HG02798 (cell line): ENCODE measurements at regions not wholly inside any gene's neighbourhood (a gene's known extent, or its start where the extent isn't known, plus 50 kb on each side); places are given as distances from the start of the nearest gene placed in this dataset.

Experiments
- ATAC-seq: cut with Tn5 transposase; IDR thresholded peaks from one replicate; pipeline ENCODE4 v1.9.1; 2021; ENCODE audit warnings: mild to moderate bottlenecking; ENCODE audit not compliant: unreplicated experiment, poor library complexity

DNA sequence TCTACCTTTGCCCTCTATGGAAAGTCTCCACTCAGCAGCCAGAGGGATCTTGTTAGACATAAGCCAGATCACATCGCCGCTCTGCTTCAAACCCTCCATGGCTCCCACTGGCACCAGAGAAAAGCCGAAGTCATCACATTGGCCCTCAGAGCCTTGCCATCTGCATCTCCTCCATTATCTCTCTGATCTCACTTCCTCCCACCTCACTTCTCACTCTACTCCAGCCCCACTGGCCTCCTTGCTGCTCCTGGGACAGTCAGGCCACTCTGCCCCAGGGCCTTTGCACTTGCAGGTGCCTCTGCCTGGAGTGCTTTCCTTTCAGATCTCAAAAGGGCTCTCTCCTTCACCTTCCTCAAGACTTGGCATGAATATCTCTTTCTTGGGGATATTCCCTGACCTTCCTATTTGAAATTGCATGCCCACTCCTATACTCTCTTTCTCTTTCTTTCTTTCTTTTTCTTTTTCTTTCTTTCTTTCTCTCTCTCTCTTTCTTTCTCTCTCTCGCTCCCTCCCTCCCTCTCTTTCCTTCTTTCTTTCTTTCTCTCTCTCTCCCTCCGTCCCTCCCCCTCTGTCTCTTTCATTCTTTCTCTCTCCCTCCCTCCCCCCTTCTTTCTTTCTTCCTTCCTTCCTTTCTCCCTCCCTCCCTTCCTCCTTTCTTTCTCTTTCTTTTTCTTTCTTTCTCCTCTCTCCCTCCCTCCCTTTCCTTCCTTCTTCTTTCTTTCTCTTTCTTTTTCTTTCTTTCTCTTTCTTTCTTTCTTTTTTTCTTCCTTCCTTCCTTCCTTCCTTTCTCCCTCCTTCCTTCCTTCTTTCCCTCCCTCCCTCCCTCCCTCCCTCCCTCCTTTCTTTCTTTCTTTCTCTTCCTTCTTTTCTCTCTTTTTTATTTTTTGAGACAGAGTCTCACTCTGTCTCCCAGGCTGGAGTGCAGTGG, 96.0 kb upstream of the CASZ1 start:
- ATAC-seq = no peak

DNA sequence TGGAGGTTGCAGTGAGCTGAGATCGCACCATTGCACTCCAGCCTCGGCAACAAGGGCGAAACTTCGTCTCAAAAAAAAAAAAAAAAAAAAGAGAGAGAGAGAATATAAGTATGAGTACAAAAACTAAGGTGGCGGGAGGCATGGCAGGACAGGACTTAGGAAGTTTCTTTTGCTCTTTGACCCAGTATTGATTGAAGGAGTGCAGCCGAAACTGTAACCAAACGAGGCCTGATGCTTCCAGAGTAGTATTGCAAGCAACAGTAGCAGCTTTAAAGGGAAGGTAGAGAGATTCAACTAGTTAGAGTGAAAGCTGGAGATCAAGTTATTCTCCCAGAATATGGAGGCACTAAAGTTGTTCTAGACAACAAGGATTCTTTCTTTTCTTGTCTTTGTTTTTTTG, 99.2 kb upstream of the CASZ1 start:
- no peak for ATAC-seq

GRCh38 chr1:10896673-10897072, 100.2 kb upstream of the CASZ1 start:
- no peak for ATAC-seq

- no peak for ATAC-seq
Observed at GRCh38 chr1:10897321-10897980, 101.0 kb upstream of the CASZ1 start.

GRCh38 chr1:10897981-10898728, 101.7 kb upstream of the CASZ1 start:
- no peak for ATAC-seq

DNA sequence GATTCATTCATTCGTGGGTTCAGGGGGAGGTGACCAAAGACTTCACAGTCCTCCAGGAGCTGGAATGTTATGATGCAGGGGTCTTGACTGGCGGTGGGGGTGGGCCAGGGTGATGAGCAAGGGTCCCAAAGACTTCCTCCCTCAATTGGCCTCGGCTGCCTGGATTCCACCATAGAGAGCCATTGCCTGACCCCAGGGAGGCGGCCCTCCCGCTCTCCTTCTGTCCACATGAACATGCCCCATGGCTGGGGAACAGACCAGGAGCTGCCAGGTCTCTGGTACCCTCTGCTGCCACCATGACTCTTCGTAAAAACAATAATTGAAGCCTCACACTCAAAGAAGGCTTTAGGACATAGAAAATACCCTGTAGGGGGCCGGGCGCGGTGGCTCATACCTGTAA, 102.5 kb upstream of the CASZ1 start:
- ATAC-seq = no peak

DNA sequence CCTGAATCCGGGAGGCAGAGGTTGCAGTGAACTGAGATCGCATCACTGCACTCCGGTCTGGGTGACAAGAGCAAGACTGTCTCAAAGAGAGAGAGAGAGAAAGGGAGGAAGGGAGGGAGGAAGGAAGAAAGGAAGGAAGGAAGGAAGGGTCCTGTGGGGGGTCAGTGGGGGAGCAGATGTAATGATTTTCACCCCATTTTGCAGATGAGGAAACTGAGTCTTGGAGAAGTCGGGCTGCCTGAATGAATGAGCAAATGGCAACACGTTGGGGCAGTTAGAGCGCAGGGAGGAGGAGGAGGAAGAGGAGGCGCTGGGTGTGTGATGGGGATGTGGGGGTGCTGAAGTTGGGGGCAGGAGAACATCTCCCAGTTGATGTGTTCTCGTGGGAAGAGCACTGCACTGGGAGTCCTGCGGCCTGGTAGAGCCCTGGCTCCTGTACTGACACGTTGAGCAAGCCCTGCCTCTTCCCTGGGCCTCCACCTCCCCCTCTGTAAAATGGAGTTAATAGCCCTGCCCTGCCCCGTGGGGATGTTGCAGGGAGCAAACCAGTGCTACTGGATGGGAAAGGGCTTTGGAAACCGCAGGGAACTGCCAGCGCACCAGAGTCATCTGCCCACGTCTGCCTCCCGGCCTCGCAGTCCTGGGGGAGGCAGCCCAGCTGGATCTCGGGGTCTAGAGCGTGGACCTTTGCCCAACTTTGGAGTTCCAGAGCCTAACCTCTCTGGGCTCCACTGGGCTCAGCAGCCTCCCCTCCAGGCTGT, 103.2 kb upstream of the CASZ1 start:
- ATAC-seq = no peak

DNA sequence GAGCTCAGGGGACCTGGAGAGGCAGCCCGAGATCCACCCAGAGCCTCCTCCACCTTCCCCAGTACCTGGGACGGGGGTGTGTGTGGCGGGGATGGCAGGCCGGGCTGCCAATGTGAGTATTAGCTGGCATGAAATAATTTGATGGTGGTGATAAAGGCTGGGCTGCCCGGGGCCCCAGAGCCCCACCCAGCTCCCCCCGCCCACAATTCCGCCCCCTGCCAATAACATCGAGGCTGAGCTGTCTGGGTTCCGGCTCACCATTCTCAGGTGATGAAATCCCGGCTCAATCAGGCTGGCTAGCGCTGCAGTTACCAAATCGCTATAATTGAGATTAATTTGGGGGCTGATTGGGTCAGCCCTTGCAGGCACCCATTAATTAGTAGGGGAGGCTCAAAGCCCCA, 103.8 kb upstream of the CASZ1 start:
- ATAC-seq = no peak

- ATAC-seq = no peak
Observed at GRCh38 chr1:10900691-10901090, 104.2 kb upstream of the CASZ1 start.

GRCh38 chr1:10901091-10901890, 104.8 kb upstream of the CASZ1 start:
- ATAC-seq = no peak

DNA sequence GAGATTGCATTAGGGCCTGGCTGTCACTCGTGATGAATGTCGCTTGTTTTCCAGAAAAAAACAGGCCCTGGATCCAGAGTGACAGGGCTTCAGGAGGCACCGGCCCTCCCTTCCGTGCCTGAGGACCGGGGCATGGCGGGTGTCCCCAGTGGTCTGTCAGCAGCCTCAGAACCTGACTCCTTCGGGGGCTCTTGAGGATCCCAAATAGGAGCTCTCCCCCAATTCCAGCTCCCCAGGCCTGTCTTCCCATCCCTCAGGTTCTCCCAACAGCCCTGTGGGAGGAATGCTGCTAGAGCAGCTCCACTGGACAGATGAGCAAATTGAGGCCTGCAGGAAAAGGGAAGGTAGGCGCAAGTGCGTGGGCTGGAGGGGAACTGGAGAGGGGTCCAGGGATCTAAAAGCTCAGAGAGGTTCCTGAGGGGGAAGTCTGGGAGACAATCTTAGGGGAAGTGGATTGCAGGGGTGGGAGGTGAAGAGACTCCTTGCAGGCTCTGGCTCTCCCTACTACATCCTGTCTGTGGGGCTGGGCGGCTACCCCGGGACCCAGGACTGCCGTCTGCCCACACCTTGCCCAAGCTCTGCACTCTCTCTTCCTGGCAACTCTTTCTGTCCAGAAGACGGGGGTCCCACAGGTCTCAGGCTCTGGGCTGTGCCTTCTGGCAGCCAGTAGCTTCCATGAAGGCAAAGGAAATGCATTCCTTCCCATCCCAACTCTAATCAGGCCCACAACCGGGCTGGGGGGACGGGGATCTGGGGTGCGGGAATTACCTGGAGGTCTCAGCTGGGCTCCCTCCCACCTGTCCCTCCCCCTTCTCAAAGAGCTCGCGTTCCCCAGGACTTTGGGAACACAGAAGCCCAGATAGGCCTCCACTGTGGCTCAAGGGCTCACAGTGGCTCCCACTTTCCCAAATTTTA, 105.7 kb upstream of the CASZ1 start:
- ATAC-seq = no peak

DNA sequence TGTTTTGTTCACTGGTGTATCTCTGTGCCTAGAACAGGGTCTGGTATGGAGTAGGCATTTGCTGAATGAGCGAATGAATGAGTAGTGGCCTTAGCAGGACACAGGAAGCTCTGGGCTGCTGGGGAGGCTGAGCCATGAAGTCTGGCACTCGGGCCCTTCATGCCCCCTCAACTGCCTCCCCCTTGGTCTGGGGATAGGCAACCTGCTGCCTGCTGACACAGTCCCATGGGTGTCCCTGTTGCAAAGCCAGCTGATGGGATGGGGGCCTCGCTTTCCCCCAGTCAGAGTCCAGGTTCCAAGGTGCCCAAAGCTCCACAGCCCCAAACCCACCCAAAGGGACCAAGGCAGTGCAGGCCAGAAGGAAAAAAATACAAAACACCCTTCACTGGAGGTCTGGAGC, 107.0 kb upstream of the CASZ1 start:
- ATAC-seq = no peak

- no peak for ATAC-seq
Observed at GRCh38 chr1:10903821-10904220, 107.4 kb upstream of the CASZ1 start.

DNA sequence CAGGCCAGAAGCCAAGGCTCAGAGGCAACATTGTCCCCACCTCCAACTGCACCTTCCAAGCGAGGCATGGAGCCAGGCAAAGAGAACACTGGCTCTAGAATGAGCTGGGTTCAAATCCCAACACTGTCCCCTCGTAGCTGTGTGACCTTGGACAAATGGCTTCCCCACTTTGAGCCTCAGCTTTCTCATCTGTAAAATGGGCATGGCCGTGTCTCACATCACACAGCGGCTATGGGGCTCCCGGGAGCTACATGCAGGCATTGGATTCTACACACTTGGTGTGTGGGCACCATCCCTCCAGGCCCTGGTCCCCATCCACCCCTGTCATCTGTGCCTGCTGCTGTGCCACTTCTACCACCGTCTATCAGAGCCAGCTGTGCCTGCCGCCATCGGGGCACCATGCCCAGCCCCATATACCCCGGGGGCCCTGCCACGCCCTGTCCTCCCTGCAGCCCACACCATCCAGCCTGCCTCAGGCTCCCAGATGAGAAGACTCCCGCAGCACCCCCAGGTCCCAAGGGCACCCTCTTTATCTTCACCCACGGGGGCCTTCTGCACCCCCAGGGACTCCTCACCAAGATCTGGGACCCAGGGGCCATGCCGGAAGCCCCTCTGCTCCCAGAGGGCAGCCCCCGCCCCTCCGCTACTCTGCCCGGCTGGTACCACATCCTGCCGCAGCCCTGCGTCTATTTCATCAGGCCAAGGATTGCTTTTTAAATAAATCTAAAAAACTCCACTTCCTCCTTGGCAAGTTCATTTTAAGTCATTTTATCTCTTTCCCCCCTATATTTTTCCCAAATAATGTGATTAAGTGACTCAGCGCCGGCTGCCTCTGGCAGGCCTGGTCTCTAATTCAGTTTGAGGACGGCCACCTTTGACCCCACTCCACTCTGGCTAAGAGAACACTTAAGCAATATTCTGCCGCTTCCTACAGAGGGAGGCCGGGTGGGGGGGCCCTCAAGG, 107.8 kb upstream of the TARDBP start:
- ATAC-seq = no peak

DNA sequence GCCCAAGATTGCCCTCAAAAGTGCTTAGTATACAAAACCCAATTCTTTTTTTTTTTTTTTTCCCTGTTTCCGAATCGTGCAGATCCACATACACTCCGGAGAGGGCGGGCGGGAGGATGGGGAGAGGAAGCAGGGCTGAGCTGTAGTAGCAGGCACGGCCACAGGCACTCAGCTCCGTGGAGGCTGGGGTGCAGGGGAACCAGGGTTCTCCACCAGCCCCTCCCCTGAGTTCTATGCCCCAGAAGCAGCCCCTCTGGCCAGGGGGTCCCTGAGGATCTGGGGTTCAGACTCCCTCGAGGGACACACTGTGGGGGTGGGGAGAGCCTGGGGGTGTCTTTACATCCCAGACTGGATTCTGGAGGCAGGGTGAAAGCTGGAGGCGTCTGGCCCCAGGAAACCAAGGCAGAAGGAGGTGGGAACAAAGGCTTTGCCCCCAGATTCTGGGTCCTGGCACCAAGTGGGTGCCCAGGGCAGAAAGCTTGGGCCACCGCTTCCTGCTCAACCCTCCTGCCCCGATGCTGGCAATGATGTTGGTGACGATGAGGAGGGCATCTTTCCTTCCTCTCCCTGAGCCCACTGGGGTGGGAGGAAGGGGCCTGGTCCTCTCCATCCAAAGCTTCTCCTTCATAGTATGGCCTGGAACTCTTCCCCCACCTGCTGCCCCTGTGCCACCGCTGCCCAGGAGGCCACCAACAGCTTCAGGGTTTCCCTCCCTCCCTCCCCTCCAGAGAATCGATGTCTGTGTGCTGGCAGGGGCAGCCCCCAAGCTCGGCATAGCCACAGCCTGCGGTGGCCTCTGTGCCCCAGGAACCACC, 106.4 kb upstream of the TARDBP start:
- ATAC-seq = no peak

DNA sequence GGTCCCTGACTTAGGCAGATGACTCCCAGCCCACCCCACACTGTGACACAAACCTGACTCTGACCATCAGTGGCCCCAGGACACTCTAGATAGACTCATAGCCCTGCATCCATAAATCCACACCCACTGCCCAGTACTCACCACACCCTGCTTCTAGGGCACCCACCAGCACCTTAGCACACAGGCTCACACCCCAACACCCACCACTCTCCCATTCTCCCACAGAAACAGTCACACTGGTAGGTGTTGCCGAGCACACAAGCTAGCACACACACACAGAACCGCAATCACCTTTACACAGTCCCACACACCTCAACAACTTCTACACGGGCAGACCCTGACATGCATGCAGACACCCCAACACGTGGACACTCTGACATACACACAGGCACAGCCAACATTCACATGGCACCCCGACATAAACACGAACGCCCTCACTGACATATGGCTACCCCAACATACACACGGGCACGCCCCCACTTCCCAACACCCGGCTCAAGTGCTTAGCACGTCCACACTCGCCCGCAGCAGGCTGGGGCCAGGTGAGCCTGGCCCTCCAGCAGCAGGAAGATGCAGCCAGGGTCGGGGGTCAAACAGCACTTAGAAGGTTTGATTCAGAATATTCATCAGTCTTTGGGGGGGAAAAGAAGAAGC, 105.5 kb upstream of the TARDBP start:
- no peak for ATAC-seq
